HEK293T (cell line): ENCODE measurements at regions not wholly inside any gene's neighbourhood (a gene's known extent, or its start where the extent isn't known, plus 50 kb on each side); places are given as distances from the start of the nearest gene placed in this dataset.

Experiments
- ARNT ChIP-seq: fragments of 450-650 bp; IDR thresholded peaks from 2 replicates; pipeline ENCODE4 v1.6.1; 2017; ENCODE audit warnings: mild to moderate bottlenecking
- FOXK2 ChIP-seq: fragments of 450-650 bp; IDR thresholded peaks from 2 replicates; pipeline ENCODE4 v1.6.1; 2016; ENCODE audit warnings: mild to moderate bottlenecking
- HDGF ChIP-seq: fragments of 450-650 bp; IDR thresholded peaks from 2 replicates; pipeline ENCODE4 v1.6.1; 2017; ENCODE audit warnings: antibody characterized with exemption, borderline replicate concordance
- TF ChIP-seq, protein P1 (sequence below): fragments of 450-650 bp; IDR thresholded peaks from 2 replicates; pipeline ENCODE4 v1.6.1; 2016

DNA sequence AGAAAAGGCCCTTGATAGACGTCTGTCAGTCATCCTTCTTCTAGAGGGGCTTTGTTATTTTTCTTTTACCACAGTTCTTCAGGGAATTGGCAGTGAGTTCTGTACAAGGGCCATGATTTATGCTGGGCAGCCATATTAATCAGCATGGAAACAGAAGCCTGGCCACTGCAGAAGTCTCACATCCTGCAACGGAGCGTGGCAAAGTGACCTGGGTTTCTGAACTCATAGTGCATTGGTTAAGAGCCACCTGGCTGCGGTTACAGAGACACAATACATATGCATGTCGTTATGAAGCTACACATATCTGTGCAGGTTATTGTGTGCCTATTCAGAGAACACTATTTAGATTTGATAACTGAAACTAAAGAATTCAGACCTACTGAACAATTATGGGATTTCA is 419.4 kb upstream of the CELF2 start:
- TF ChIP-seq FOXK2 (no peak), ARNT (no peak), HDGF (no peak)
- TF ChIP-seq, protein P1, sequence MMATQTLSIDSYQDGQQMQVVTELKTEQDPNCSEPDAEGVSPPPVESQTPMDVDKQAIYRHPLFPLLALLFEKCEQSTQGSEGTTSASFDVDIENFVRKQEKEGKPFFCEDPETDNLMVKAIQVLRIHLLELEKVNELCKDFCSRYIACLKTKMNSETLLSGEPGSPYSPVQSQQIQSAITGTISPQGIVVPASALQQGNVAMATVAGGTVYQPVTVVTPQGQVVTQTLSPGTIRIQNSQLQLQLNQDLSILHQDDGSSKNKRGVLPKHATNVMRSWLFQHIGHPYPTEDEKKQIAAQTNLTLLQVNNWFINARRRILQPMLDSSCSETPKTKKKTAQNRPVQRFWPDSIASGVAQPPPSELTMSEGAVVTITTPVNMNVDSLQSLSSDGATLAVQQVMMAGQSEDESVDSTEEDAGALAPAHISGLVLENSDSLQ, result no peak; the same call in 1 of the 2 replicates
